LNCaP clone FGC (cell line): ENCODE measurements at regions not wholly inside any gene's neighbourhood (a gene's known extent, or its start where the extent isn't known, plus 50 kb on each side); places are given as distances from the start of the nearest gene placed in this dataset.

Source experiments
- DNase-seq: peaks from one replicate; pipeline ENCODE4 v3.0.0-alpha.2; 2011; ENCODE audit warnings: low read depth
- H3K4me3 ChIP-seq: 2 replicates; pipeline ENCODE4 v1.5.1; 2011; ENCODE audit warnings: mild to moderate bottlenecking, low read depth, low read length, control low read depth
- TF ChIP-seq, protein P1 (sequence below): IDR thresholded peaks from 2 replicates; pipeline ENCODE4 v1.5.1; 2012; ENCODE audit warnings: mild to moderate bottlenecking; ENCODE audit not compliant: control insufficient read depth, insufficient read depth; ENCODE audit errors: extremely low read depth

DNA sequence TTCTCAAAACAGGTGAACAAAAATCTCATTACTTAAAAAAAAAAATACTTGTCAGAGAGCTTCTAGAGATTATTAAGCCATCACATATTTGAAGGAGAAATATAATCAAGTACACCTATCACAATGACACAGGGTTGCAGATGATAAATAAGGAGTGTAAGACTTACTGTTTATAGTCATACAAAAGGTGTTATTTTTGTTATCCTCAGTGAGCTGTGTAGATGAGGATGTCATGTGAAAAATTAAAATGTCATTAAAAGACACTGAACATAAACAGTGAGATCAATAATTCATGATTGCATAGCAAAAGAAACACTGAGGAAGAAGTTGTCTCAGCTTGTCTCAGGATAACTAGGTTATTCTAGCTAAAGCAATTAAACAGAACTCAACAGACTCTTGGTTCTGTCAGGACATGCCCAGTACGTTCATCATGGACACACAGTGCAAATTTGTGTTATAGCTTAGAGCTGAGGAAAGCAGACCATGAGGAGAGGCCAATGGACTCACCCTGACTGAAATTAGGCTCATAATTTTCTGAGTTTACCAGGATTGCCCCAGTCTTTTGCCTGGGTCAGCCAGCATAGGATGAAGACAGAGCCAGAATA is 1162.6 kb upstream of the C9orf72 start:
- DNase-seq = no peak
- TF ChIP-seq, protein P1, sequence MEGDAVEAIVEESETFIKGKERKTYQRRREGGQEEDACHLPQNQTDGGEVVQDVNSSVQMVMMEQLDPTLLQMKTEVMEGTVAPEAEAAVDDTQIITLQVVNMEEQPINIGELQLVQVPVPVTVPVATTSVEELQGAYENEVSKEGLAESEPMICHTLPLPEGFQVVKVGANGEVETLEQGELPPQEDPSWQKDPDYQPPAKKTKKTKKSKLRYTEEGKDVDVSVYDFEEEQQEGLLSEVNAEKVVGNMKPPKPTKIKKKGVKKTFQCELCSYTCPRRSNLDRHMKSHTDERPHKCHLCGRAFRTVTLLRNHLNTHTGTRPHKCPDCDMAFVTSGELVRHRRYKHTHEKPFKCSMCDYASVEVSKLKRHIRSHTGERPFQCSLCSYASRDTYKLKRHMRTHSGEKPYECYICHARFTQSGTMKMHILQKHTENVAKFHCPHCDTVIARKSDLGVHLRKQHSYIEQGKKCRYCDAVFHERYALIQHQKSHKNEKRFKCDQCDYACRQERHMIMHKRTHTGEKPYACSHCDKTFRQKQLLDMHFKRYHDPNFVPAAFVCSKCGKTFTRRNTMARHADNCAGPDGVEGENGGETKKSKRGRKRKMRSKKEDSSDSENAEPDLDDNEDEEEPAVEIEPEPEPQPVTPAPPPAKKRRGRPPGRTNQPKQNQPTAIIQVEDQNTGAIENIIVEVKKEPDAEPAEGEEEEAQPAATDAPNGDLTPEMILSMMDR = no peak
- no peak overlapping the region for H3K4me3 ChIP-seq

DNA sequence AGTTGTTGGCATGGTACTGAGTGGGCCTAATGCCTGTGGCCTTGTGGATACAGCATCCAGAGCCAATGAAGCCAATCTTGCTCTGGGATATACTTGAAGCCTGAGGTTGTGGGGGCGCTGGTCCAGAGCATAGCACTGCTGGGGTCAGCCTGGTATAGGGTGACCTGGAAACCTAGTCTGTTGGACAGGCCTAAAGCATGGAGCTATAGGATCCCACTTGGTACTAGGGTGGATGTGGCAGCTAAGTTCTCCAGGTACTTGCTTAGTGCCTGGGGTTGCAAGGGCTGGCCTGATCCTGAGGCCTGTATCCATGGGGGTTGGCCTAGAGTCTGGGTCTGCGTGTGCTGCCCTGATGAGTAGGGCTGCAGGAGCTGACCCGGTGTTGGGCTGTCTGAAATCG is 1168.2 kb upstream of the C9orf72 start:
- TF ChIP-seq, protein P1 = no peak

DNA sequence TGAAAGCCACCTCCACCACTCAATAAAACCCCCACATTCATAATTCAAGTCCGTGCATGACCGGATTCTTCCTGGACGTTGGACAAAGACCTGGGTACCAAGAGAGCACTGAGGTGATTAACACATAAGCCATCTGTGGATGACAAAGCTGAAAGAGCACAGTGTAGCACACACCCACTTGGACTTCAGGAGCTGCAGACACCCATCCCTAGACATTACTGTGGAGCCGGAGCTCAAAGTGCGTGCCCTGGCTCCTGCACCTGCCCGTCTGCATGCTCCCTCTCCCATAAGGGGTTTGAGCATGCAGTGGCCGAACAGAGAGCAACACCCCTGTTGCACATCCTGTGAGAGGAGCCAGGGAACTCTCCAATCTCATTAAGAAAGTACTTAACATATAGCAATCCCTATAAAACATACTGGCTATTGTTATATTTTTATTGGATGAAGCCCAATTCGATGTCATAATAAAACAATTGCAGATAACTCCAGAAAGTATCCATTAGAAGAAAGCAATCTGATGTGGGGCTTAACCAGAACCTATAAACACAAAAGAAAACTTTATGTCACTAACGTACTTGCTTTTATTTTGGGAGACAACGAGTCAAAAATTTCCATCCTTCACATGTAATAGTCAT is 1174.2 kb upstream of the C9orf72 start:
- TF ChIP-seq, protein P1 = no peak
- no peak for DNase-seq
- no peak overlapping the region for H3K4me3 ChIP-seq

More for the DNA sequence above, 1168.2 kb upstream of the C9orf72 start:
- H3K4me3 ChIP-seq = no peak overlapping the region
- DNase-seq = no peak

DNA sequence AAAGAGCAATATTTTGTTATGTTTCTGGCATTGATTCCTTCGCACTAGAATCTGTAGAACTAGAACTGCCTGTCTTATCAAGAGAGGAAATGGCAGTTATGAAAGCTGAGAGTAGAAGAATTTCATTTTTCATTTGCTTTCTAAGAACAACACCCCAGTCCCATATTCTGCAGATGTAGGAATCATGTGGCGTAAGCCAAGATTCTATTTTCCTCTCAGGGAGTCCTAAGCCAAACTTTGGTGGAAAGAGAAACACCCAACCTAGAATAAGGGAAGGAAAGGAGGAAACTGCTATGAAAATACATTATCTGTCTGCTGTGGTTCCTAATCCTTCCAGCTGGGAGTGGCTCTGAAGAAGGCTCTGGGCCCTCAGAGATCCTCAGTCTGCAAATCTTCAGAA is 1176.9 kb upstream of the C9orf72 start:
- H3K4me3 ChIP-seq = no peak overlapping the region
- DNase-seq = no peak
- TF ChIP-seq, protein P1 = no peak

- no peak for DNase-seq
- TF ChIP-seq, protein P1 = no peak
- H3K4me3 ChIP-seq = no peak overlapping the region
Observed at GRCh38 chr9:28758341-28758740, 1185.1 kb upstream of the C9orf72 start.

DNA sequence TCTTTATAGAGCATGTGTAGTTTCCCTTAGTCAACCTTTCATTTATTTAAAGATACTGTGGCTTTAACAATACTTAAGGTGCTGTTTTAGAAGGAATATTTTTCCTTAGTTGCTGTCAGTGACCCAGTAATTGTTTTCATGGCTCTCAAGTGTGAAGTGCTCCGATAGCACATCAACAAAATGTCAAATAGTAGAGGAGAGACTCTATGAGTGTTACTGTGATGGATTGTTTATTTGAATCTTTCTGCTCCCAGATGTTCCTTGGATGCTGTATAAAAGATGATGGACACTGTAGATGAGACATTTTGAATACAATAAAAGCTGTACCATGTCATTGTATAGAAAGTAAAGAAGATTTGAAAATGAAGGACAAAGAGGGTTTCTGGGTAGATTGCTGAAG is 1185.7 kb upstream of the C9orf72 start:
- DNase-seq = no peak
- TF ChIP-seq, protein P1 = no peak

GRCh38 chr9:28762167-28762566 is 1188.9 kb upstream of the C9orf72 start:
- TF ChIP-seq, protein P1 = no peak
- H3K4me3 ChIP-seq = no peak overlapping the region
- no peak for DNase-seq

More for the DNA sequence above, 1185.7 kb upstream of the C9orf72 start:
- H3K4me3 ChIP-seq = no peak overlapping the region
